Hematopoietic multipotent progenitor cell (in vitro differentiated cells): ENCODE measurements at regions not wholly inside any gene's neighbourhood (a gene's known extent, or its start where the extent isn't known, plus 50 kb on each side); places are given as distances from the start of the nearest gene placed in this dataset.
A peak's percentile ranks its signal among the peaks of the same experiment; 100 is the strongest.

Experiments
- DNase-seq, 3 donors: peaks; one replicate each; pipeline ENCODE4 v3.0.0-alpha.2; 2011 to 2015; ENCODE audit warnings: low read depth in 2 of 3, low spot score in 2 of 3

DNA sequence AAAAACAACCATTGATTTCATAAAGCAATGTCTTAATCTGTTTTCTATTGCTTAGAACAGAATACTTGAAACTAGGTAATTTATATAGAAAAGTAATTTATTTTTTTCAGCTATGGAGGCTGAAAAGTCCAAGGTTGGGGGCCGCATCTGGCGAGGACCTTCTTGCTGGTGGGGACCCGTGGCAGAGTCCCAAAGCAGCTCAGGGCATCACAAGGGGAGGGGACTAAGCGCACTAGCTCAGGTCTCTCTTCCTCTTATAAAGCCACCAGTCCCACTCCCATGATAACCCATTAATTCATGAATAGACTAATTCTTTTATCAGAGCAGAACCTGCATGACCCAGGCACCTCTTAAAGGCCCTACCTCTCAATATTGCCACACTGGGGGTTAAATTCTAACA is 87.2 kb upstream of the KLF13 start:
- DNase-seq, result no peak

DNA sequence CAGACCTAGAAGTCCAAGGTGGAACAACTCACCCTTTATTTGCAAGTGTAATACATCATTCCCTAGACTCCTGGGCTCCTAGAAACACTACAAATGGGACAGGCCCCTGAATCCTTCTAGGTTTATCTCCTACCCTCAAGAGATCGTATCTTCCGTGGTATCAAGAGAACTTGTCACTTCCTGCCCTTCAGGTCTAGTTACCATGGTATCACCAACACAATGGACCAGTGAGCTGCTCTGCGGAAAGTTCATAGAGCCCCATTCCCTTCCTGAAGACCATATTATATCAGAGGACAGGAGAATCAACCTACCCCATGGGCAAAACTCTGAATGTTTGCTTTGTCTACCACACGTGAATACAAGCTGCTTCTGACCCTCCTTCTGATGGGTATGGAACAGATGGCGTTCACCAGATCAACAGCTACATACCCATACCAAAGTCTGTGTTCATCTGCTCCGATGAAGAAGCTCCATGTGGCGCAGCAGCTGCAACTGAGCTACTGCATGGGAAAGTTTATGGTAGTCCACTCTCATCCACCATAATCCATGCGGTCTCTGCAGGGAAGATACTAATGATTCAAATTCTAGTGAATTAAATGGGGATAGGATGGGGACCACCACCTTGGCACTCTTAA is 84.6 kb upstream of the KLF13 start:
- DNase-seq, result no peak

DNA sequence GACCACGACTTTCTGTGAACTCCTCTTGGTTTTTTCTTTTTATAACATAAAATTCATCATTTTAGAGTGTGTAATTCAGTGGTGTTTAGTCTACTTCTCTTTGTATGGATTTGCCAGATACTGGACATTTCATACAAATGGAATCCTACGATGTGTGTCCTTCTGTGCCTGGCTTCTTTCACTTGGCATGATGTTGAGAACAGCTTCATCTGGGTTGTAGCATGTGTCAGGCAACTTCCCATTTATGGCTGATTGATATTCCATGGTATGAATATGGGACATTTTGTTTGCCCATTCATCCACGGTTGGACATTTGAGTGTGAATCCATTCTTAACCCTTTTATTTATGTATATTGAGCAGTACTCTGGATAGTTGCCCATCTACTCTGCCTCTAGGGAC is 82.7 kb upstream of the KLF13 start:
- no peak for DNase-seq

DNA sequence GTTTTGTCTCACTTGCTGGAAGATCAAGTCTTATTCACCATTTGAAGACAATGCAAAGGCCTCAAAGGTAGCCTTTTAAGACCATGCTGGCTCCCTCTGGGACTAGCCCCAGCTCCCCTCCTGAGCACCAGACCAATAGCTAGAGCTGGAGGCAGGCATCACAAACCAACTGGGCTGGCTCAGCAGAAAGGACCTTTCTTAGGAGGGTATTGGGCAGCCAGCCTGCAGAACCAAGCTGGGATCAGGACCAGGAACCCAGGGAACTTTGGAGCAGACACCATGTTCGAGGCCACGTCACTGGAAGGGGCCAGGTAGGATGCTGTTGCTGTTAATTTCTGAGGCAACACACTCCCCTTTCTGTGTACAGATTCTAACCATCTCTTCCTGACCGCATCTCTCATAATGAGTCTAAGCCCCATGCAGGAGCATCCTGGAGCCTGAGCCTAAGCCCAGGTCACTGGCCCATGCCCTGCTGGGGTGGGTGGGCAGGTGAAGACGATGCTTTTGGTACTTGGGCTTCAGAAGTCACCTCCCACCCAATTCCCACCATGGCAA is 81.4 kb upstream of the KLF13 start:
- DNase-seq, result no peak

DNA sequence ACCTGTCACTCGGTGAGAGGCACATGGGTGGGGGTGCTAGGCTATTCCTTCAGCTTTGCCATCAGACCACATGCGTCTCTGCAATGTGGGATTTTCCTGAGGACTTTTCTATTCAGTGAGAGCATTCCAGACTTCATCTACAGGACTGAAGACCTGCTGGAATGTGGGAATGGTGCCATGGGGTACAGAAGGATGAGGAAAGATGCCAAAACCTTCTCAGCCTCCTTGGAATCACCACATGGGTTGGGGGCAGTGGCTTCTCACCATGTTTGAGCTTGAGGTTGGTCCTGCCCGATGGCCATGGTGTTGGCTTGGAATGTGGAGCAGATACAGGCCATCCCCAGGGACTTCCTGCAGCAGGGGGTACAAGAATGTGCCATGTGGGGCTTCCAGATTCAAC is 80.9 kb upstream of the KLF13 start:
- no peak for DNase-seq

DNA sequence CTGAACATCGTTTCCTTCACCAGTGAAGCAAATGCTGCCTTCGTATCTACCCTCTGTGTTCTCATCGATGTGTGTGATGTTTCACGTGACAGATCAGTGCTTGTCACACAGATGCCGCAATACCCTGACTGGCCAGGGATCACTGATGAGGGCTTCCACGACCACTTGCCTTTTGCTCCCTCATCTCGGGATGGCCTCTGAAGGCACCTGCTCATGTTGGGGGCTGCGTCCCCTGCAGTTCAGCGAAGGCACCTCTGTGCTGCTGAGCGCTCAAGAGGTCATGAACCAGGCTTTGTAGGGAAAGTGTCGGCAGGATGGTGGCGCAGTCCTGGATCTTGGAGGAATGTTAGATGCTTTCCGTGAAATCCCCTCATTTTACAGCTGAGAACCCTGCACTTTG is 79.2 kb upstream of the KLF13 start:
- no peak for DNase-seq

DNA sequence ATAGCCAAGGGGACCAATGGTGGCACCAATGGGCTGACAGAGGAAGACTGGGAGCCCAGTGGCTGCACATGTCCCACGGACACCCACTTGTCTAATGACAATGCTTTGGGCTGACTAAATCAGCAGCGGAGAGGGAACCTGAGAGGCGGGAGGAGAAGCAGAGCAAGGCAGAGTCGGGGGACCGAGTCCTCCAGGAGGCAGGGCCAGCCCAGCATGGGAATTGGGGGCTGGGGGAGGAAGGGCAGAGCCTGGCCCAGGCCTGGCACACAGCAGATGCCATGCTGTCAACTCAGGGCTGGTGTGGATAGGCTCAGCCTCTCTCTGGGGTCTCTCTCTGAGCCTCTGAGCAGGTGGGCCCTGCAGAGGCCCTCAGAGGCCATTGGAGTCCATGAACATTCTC is 78.4 kb upstream of the KLF13 start:
- DNase-seq, result no peak

DNA sequence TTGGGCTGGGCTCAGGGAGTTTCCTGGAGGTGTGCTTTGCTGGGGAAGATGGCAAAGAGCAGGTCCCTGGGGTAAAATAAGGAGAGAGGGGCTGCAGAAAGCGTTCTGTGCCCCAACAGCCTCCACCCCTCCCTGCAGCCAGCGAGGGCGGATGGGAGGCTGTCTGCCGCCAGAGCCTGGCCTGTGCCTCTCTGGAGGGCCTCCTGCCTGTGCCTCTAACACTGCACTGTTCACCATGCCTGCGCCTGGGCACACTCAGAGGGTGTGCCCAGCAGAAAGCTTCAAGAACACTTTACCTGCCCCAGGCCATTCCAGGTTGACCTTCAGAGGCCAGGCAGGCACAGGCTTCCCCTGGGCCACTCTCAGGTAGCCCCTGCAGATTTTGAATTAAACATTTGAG is 77.7 kb upstream of the KLF13 start:
- DNase-seq, result no peak

DNA sequence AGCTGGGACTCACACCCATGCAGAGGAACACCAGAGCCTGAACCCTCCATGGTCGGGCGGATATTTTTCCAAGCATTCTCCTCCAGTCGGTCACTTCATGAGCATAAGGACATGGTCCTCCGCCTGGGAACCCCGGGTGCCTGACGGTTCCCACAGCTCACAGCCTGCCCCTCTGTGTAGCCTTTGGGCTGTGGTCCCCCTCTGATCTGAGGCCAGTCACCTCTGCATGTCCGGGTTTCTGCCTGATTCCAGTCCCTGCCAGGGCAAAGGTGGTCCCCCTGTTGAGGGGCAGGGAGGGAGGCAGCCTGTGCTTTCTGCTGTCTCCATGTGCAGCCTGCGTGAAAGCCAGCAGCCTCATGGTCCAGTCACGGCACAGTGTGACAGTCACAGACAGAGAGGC is 76.6 kb upstream of the KLF13 start:
- no peak for DNase-seq

DNA sequence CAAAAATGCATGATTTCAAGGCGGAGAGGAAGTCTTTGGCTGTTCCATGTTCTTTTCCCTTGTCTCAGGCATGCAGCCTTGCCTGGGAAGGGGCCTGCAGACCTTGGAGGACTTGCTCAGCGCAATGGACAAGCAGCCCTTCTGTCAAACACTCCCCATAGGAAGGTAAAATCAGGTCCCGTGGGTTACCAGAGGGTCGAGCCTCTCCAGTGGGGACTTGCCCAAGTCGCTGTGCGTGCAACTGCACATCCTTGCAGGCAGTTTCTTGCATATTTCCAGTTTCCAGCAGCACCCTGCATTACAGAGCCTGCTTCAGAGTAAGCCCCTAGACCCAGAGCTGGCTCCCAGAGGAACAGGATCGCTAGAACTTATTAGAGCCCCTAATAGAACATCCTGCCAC is 75.5 kb upstream of the KLF13 start:
- DNase-seq, result no peak

DNA sequence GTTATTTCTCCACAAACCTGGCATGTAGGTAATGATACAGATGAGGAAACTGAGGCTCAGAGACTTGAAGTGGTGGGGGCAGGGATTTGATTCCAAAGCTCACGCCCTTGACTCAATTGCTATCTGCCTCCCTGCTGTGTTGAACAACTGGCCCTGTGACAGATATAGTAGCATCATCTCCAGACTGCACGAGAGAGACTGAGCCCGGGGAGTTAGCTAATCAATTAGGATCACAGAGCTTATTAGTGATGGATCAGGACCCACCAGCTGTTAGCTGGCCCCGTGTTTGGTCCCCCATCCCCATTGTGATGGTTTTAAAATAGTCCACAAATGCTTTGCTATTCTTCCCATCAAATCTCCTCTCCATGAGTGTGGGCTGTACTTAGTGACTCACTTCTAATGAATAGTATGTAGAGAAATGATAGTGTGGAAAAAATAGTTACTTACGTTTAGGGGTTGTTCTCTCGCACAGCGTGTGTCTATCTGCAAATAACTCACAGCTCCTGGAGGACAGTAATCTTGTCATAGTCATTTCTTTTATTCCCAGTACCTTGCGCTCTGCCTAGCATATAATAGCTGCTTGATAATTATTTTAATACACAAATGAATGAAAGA is 74.4 kb upstream of the KLF13 start:
- no peak for DNase-seq

DNA sequence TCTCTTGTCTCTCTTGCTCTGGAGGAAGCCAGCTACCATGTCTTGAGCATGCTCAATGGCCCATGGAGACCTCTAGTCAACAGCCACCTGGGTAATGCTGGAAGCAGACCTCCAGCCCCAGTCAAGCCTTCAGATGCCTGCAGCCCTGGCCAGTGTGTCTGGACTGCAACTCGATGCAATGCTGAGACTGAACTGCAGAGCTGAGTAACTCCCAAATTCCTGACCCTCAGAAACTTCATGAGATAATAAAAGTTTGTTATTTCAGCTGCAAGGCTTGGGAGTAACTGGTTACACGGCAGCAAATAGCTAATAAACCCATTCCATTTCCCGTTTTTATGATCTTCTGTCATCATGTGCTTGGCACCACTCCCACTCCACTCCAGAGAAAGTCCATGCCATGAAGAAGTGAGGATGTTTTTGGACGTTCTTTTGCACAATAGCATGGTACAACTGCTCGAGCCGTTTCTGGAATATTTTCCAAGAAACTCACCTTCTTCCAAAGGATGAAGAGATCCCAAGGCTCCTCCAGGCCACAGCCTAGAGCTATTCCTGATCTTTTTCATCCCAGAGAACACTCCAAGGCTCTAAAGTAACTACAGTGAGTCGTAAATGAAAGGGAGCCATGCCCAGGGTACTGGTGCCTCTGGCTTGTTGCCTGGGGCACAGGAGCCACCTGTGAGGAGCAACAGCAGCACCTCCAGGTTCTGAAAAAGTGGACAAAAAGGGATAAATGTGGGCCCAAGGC is 72.0 kb upstream of the KLF13 start:
- DNase-seq, result no peak

DNA sequence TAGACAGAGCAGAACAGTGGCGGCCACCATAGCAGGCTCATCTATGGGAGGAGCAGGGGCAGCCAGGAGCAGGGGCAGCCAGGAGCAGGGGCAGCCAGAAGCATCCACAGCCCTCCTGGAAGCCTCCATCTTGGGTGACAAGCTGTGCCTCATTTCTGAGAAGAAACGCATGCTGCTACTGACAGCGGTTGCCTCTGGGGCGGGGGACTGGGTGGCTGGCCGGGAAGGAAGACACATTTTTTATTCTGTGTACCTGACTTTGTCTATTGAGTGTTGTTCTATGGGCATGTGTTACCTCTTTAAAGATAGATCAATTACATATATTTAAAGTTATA is 71.5 kb upstream of the KLF13 start:
- DNase-seq, result no peak

DNA sequence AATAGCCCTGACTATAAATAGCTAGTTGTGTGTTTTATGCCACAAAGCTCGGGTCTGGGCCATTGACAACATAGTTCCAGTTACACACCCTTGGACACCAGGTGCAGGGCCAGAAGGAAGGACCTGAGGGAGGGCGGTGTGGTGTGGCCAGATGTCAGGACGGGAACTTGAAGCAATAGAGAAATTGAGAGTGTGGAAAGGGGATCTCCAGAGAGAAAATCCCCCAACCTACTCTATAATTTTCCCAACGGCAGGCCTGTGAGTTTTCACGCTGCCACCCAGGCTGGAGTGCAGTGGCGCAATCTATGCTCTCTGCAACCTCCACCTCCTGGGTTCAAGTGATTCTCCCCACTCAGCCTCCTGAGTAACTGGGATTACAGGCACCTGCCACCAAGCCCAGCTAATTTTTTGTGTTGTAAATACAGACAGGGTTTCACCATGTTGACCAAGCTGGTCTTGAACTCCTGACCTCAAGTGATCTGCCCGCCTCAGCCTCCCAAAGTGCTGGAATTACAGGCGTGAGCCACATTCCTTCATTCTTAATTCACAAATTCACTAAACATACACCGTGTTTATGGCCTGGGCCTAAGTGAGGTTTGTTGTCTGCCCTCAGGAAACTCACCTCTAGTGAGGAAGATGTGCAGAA is 70.8 kb upstream of the KLF13 start:
- no peak for DNase-seq

DNA sequence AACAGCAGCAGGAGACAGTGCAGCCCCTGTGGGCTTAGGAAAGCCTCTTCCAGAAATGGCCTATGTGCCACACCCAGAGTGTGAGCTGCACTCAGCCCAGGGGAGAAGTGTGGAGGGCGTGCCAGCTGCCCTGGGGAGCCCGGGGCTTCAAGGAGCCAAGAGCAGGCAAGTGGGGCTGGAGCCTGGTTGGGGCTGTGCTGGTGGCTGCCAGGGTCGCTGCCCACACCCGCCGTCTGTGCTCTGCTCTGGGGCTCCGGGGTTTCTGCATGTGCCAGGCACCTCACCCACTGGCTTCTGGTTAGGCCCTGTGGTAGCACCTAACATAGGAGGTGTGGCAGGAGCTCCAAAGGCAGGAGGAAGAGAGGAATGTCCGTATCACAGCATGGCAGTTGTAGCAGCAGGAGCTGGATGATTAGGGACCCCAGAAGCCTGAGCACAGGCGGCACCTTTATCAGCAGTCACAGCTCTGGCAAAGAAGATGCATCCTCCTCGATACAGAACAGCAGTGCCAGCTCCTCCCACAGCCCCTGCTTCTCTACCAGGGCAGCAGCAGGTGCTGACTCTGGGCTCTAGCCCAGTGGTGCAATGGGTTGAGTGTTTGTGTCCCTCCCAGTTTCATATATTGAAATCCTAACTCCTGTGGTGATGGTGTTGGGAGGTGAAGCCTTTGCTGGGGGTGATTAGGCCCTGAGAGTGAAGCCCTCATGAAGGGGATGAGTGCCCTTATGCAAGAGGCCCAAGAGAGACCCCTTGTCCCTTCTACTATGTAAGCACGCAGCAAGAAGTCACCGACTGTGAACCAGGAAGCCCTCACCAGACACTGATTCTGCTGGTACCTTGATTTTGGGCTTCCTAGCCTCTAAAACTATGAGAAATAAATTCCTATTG is 70.0 kb upstream of the KLF13 start:
- peak in 2 of 3 donors; percentile 49 to 64 for DNase-seq

DNA sequence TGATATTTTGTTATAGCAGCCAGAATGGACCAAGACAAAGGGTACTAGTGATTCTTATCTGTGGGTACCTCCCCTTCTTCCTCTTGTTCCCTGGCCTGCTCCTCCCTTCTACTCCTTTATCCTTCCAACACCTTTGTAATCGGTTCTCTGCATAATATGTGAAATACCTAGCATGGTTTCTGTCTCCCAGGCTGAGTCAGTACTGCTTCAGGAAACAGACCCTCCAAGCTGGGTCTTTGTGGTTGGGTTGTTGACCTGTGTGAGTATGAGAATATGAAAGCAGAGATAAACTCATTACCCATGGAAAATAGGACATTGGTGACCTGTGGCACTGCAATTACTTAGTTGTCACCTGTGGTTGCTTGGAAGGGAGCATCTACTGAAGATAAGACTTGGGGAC is 69.3 kb upstream of the KLF13 start:
- peak in 2 of 3 donors; percentile 43 to 66 for DNase-seq

DNA sequence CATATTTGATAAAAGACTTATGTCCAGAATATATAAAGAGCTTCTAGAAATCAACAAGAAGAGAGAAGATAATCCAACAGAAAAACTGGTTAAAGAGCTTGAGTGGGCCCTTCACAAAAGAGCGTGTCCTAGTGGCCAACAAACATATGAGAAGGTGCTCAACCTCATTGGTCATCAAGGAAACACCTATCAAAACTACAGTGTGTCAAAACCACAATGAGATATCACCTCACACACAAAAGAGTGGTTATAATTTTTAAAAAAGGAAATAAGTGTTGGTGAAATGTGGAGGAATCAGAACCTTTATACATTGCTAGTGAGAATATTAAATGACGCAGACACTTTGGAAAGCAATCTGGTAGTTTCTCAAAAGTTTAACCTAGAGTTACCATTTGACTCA is 68.4 kb upstream of the KLF13 start:
- DNase-seq, result no peak

DNA sequence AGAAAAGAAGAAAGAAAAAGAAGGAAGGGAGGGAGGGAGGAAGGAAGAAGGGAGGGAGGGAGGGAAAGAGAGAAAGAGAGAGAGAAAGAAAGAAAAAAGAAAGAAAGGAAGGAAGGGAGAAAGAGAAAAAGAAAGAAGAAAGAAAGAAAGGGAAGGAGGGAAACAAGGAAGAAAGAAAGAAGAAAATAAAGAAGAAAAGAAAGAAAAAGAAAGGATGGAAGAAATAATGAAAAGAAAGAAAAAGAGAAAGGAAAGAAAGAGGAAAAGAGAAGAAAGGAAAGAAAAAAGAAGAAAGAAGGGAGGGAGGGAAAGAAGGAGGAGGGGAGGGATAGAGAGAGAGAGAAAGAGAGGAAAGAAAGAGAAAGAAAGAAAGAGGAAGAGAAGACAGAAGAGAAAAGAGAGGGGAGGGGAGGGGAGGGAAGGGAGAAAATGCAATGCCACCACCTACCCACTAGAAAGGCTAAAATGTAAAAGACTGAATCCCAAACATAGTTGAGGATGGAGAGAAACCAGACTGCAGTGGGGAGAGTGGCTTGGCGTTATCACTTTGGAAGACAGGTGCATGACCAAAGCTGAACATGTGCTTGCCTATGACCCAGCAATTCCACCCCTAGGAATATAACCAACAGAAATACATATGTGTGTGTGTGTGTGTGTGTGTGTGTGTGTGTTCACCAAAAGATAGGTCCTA is 66.9 kb upstream of the KLF13 start:
- no peak for DNase-seq

DNA sequence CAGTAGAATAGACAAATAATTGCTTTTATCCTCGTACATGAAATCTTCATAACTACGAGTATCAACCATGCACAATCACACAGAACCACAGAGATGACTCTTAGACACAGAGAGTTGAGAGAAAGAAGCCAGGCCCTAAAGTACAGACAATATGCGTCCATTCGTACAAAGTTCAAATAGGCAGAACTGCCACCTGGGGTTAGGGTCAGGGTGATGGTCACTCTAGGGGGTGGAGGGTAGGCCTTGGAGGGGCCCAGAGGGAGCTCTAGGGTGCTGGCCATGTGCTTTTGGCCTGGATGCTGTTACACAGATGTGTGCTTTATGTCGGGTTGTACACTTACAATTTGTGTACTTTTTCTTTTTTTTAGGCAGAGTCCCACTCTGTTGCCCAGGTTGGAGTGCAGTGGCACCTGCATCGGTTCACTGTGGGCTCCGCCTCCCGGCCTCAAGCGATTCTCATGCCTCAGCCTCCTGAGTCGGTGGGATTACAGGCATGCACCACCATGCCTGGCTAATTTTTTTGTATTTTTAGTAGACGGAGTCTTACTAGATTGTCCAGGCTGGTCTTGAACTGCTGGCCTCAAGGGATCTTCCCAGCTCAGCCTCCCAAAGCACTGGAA is 65.9 kb upstream of the KLF13 start:
- DNase-seq, result no peak
